CD8-positive, alpha-beta memory T cell (primary cell): ENCODE measurements at regions not wholly inside any gene's neighbourhood (a gene's known extent, or its start where the extent isn't known, plus 50 kb on each side); places are given as distances from the start of the nearest gene placed in this dataset.

Experiments used
- CTCF ChIA-PET: fragments of 350-600 bp; sonication (Branson Sonifier 250); formaldehyde crosslinking; loops from one replicate; lab custom pipeline; 2021; ENCODE audit warnings: antibody characterized with exemption; lab: Charles Lee
- POLR2A ChIA-PET: fragments of 350-600 bp; sonication (Branson Sonifier 250); formaldehyde crosslinking; loops from one replicate; lab custom pipeline; 2021; ENCODE audit warnings: antibody characterized with exemption; lab: Charles Lee
- DNase-seq, 5 donors: peaks; one replicate each; pipeline versions ENCODE4 v3.0.0 to v3.0.0-alpha.2; 2020 to 2022; ENCODE audit warnings: mixed read lengths in 1 of 5
- H3K27ac ChIP-seq: one replicate; pipeline ENCODE4 v1.7.0; 2013; ENCODE audit warnings: low read depth, mild to moderate bottlenecking, low read length, moderate library complexity
- H3K27me3 ChIP-seq: 2 replicates; pipeline ENCODE4 v1.7.0; 2013; ENCODE audit warnings: low read length, mild to moderate bottlenecking; ENCODE audit not compliant: insufficient read depth, poor library complexity, severe bottlenecking
- H3K36me3 ChIP-seq: 2 replicates; pipeline ENCODE4 v1.7.0; 2013; ENCODE audit warnings: mild to moderate bottlenecking, low read length, moderate library complexity; ENCODE audit not compliant: insufficient read depth
- H3K4me1 ChIP-seq: 2 replicates; pipeline ENCODE4 v1.7.0; 2013; ENCODE audit warnings: mild to moderate bottlenecking, low read length, moderate library complexity; ENCODE audit not compliant: insufficient read depth
- H3K4me3 ChIP-seq: 2 replicates; pipeline ENCODE4 v1.7.0; 2013; ENCODE audit warnings: mild to moderate bottlenecking, low read length
- H3K9me3 ChIP-seq: 2 replicates; pipeline ENCODE4 v1.7.0; 2013; ENCODE audit warnings: mild to moderate bottlenecking, low read length
- H3K27ac Mint-ChIP-seq, 8 donors: one replicate each; pipeline ENCODE4 v1.8.0; 2020 to 2021; ENCODE audit warnings: mixed read lengths in 8 of 8, mild to moderate bottlenecking in 6 of 8, inconsistent platforms in 3 of 8, moderate library complexity in 3 of 8
- H3K27me3 Mint-ChIP-seq, 2 donors: one replicate each; pipeline ENCODE4 v1.8.0; 2020 to 2021; ENCODE audit warnings: mixed read lengths in 2 of 2, mild to moderate bottlenecking in 1 of 2, moderate library complexity in 1 of 2
- H3K36me3 Mint-ChIP-seq, 3 donors: one replicate each; pipeline ENCODE4 v1.8.0; 2020 to 2021; ENCODE audit warnings: mixed read lengths in 3 of 3, inconsistent platforms in 1 of 3, mild to moderate bottlenecking in 1 of 3
- H3K4me1 Mint-ChIP-seq, 3 donors: one replicate each; pipeline ENCODE4 v1.8.0; 2020 to 2021; ENCODE audit warnings: mixed read lengths in 3 of 3, inconsistent platforms in 1 of 3, mild to moderate bottlenecking in 1 of 3
- H3K4me3 Mint-ChIP-seq, 7 donors: one replicate each; pipeline ENCODE4 v1.8.0; 2020 to 2021; ENCODE audit warnings: mixed read lengths in 7 of 7, mild to moderate bottlenecking in 6 of 7, moderate library complexity in 4 of 7, inconsistent platforms in 2 of 7
- H3K9me3 Mint-ChIP-seq, 5 donors: one replicate each; pipeline ENCODE4 v1.8.0; 2020 to 2022; ENCODE audit warnings: mixed read lengths in 5 of 5, mild to moderate bottlenecking in 3 of 5, moderate library complexity in 2 of 5, inconsistent platforms in 1 of 5

- Histone ChIP-seq H3K4me3 (no peak overlapping the region), H3K27ac (no peak overlapping the region), H3K4me1 (no peaks in the 10 kb centered on the region), H3K27me3 (no peaks in the 10 kb centered on the region), H3K36me3 (no peaks in the 10 kb centered on the region), H3K9me3 (no peaks in the 10 kb centered on the region)
- CTCF ChIA-PET = no interaction called here
- Mint-ChIP-seq H3K4me3 (no peak overlapping the region), H3K9me3 (peaks cover 0 to 1% (median 0%) of the 10 kb centered on the region in 5 donors), H3K36me3 (no peaks in the 10 kb centered on the region), H3K27ac (peak overlapping the region in 1 of 8 donors; percentile 3), H3K4me1 (no peaks in the 10 kb centered on the region), H3K27me3 (peaks cover 0 to 9% of the 10 kb centered on the region in 2 donors)
- DNase-seq = no peak
- POLR2A ChIA-PET = no interaction called here
Measured at GRCh38 chrX:39356119-39356807, 555.0 kb downstream of the MID1IP1 start.

- no peaks in the 10 kb centered on the region for H3K9me3 ChIP-seq
- no peaks in the 10 kb centered on the region for H3K36me3 ChIP-seq
- CTCF ChIA-PET = no interaction called here
- no peak for DNase-seq
- H3K4me1 ChIP-seq = no peaks in the 10 kb centered on the region
- H3K27me3 ChIP-seq = no peaks in the 10 kb centered on the region
- no peak overlapping the region for H3K27ac ChIP-seq
- Mint-ChIP-seq H3K27me3 (peaks cover 0 to 12% of the 10 kb centered on the region in 2 donors), H3K4me3 (no peak overlapping the region), H3K9me3 (no peaks in the 10 kb centered on the region), H3K27ac (peak overlapping the region in 1 of 8 donors; percentile 58), H3K4me1 (peaks cover 0 to 1% (median 0%) of the 10 kb centered on the region in 3 donors), H3K36me3 (no peaks in the 10 kb centered on the region)
- no peak overlapping the region for H3K4me3 ChIP-seq
- POLR2A ChIA-PET = no interaction called here
Measured at GRCh38 chrX:39360101-39360500, 558.8 kb downstream of the MID1IP1 start.

DNA sequence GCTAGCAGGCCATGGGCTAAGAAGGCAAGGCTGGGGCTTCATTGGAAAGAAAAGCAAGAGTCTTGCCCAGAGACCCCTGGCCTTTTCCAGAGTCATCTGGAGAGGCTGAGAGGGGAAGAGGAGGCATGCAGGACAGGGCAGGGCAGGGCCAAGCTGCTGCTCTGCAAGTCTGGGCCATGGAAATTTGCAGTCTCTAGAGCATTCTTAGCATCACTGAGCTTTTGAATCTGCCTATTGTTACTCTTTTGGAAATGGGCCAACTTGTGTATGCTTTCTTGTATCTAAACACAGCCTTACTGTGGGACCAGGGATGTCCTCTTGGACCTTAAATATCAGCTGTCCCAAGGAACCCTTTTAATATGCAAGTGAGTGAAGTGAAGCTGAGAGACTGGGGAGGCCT is 560.5 kb downstream of the MID1IP1 start:
- H3K4me3 ChIP-seq = no peak overlapping the region
- ChIA-PET CTCF (no interaction called here), POLR2A (no interaction called here)
- H3K27ac ChIP-seq = no peak overlapping the region
- H3K36me3 Mint-ChIP-seq = no peaks in the 10 kb centered on the region
- peaks cover 0 to 10% of the 10 kb centered on the region in 2 donors for H3K27me3 Mint-ChIP-seq
- H3K4me1 ChIP-seq = no peaks in the 10 kb centered on the region
- no peaks in the 10 kb centered on the region for H3K9me3 ChIP-seq
- no peaks in the 10 kb centered on the region for H3K9me3 Mint-ChIP-seq
- no peaks in the 10 kb centered on the region for H3K27me3 ChIP-seq
- DNase-seq = no peak
- H3K27ac Mint-ChIP-seq = peak overlapping the region in 1 of 8 donors; percentile 66
- peaks cover 0 to 3% (median 0%) of the 10 kb centered on the region in 3 donors for H3K4me1 Mint-ChIP-seq
- H3K36me3 ChIP-seq = no peaks in the 10 kb centered on the region
- H3K4me3 Mint-ChIP-seq = no peak overlapping the region

DNA sequence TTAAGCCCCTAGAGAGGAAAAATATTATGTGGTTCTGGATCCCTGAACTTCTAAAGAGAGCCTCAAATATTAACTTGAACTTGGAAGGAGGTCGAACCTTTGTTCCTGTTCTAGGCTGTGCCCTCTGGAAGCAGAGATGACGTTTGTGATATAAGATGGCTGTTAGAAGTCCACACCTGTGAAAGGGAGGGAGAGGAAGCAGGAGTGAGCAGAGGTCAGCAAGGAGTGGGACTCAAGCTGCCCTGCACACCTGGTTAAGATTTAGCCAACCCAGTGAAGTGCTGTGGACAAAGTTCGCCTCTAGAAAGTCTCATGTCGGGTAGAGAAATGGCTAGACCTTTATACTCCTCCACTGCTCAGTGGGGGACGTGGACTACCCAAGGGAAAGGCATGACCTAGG is 566.2 kb downstream of the MID1IP1 start:
- POLR2A ChIA-PET = no interaction called here
- H3K27me3 Mint-ChIP-seq = peaks cover 4 to 8% of the 10 kb centered on the region in 2 donors
- no peaks in the 10 kb centered on the region for H3K27me3 ChIP-seq

GRCh38 chrX:39372115-39372514 is 570.9 kb downstream of the MID1IP1 start:
- POLR2A ChIA-PET = no interaction called here

More for the DNA sequence above, 566.2 kb downstream of the MID1IP1 start:
- no peak overlapping the region for H3K4me3 Mint-ChIP-seq
- H3K27ac Mint-ChIP-seq = no peak overlapping the region
- H3K9me3 Mint-ChIP-seq = no peaks in the 10 kb centered on the region
- H3K4me1 ChIP-seq = no peaks in the 10 kb centered on the region
- H3K4me3 ChIP-seq = no peak overlapping the region
- CTCF ChIA-PET = no interaction called here
- H3K27ac ChIP-seq = no peak overlapping the region
- H3K36me3 ChIP-seq = no peaks in the 10 kb centered on the region
- H3K36me3 Mint-ChIP-seq = no peaks in the 10 kb centered on the region
- no peak for DNase-seq
- peaks cover 0 to 3% (median 0%) of the 10 kb centered on the region in 3 donors for H3K4me1 Mint-ChIP-seq
- no peaks in the 10 kb centered on the region for H3K9me3 ChIP-seq

GRCh38 chrX:39377157-39377556 is 575.9 kb downstream of the MID1IP1 start:
- ChIA-PET CTCF (no interaction called here), POLR2A (no interaction called here)
- H3K9me3 Mint-ChIP-seq = no peaks in the 10 kb centered on the region
- no peak for DNase-seq
- no peaks in the 10 kb centered on the region for H3K4me1 ChIP-seq
- no peak overlapping the region for H3K27ac ChIP-seq
- no peaks in the 10 kb centered on the region for H3K36me3 ChIP-seq
- no peak overlapping the region for H3K4me3 ChIP-seq
- no peaks in the 10 kb centered on the region for H3K36me3 Mint-ChIP-seq
- no peaks in the 10 kb centered on the region for H3K9me3 ChIP-seq
- no peaks in the 10 kb centered on the region for H3K27me3 ChIP-seq
- H3K27me3 Mint-ChIP-seq = peaks cover 4 to 9% of the 10 kb centered on the region in 2 donors
- no peaks in the 10 kb centered on the region for H3K4me1 Mint-ChIP-seq
- no peak overlapping the region for H3K27ac Mint-ChIP-seq
- H3K4me3 Mint-ChIP-seq = no peak overlapping the region

More at GRCh38 chrX:39372115-39372514, 570.9 kb downstream of the MID1IP1 start:
- H3K27ac Mint-ChIP-seq = no peak overlapping the region
- H3K9me3 Mint-ChIP-seq = no peaks in the 10 kb centered on the region
- H3K27me3 Mint-ChIP-seq = peaks cover 2 to 4% of the 10 kb centered on the region in 2 donors
- H3K4me1 Mint-ChIP-seq = no peaks in the 10 kb centered on the region
- no peaks in the 10 kb centered on the region for H3K9me3 ChIP-seq
- H3K27me3 ChIP-seq = no peaks in the 10 kb centered on the region
- DNase-seq = no peak
- no peak overlapping the region for H3K4me3 Mint-ChIP-seq
- H3K4me3 ChIP-seq = no peak overlapping the region
- H3K4me1 ChIP-seq = no peaks in the 10 kb centered on the region
- CTCF ChIA-PET = no interaction called here
- H3K36me3 Mint-ChIP-seq = no peaks in the 10 kb centered on the region
- H3K27ac ChIP-seq = no peak overlapping the region
- H3K36me3 ChIP-seq = no peaks in the 10 kb centered on the region

DNA sequence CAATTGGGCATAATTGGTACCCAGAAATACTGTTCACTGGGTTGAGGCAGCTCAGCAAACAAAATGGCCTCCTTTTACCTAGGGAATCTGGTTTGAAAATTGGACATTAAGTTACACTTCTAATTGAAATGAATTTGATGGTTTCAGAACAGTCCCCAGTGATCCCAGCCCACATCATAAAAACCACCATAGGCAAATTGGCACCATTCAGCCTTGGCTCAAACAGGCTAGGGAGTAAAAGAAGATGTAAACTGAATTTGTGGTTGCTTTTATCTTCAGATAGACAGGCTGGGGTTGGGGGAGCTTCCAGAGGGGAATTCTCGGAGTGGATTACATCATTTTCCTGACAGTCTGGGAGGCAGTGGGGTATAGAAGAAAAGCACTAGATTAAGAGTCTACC is 576.5 kb downstream of the MID1IP1 start:
- POLR2A ChIA-PET = no interaction called here
- CTCF ChIA-PET = no interaction called here

GRCh38 chrX:39381422-39381821 is 580.2 kb downstream of the MID1IP1 start:
- Mint-ChIP-seq H3K27me3 (peaks cover 5 to 18% of the 10 kb centered on the region in 2 donors), H3K9me3 (peaks cover 0 to 2% (median 0%) of the 10 kb centered on the region in 5 donors), H3K27ac (no peak overlapping the region), H3K4me3 (no peak overlapping the region), H3K36me3 (no peaks in the 10 kb centered on the region), H3K4me1 (no peaks in the 10 kb centered on the region)
- Histone ChIP-seq H3K4me1 (no peaks in the 10 kb centered on the region), H3K9me3 (no peaks in the 10 kb centered on the region), H3K27ac (no peak overlapping the region), H3K27me3 (no peaks in the 10 kb centered on the region), H3K4me3 (no peak overlapping the region), H3K36me3 (no peaks in the 10 kb centered on the region)
- no peak for DNase-seq
- ChIA-PET POLR2A (no interaction called here), CTCF (no interaction called here)

More for the DNA sequence above, 576.5 kb downstream of the MID1IP1 start:
- no peaks in the 10 kb centered on the region for H3K4me1 Mint-ChIP-seq
- no peaks in the 10 kb centered on the region for H3K36me3 ChIP-seq
- H3K9me3 Mint-ChIP-seq = no peaks in the 10 kb centered on the region
- H3K27me3 ChIP-seq = no peaks in the 10 kb centered on the region
- no peaks in the 10 kb centered on the region for H3K36me3 Mint-ChIP-seq
- H3K9me3 ChIP-seq = no peaks in the 10 kb centered on the region
- H3K27ac ChIP-seq = no peak overlapping the region
- DNase-seq = no peak
- H3K27me3 Mint-ChIP-seq = peaks cover 5 to 9% of the 10 kb centered on the region in 2 donors
- H3K4me3 ChIP-seq = no peak overlapping the region
- H3K4me3 Mint-ChIP-seq = no peak overlapping the region
- no peaks in the 10 kb centered on the region for H3K4me1 ChIP-seq
- no peak overlapping the region for H3K27ac Mint-ChIP-seq
